DND-41 (cell line): ENCODE measurements at regions not wholly inside any gene's neighbourhood (a gene's known extent, or its start where the extent isn't known, plus 50 kb on each side); places are given as distances from the start of the nearest gene placed in this dataset.

Source experiments
- ATAC-seq: fragments of 200-7000 bp; cut with Tn5 transposase; 3 replicates; pipeline ENCODE4 v1.9.1; 2021; ENCODE audit warnings: low read depth; ENCODE audit not compliant: insufficient read depth
- DNase-seq: peaks from one replicate; pipeline ENCODE4 v3.0.0-alpha.2; 2020
- H2AFZ ChIP-seq: 2 replicates; pipeline ENCODE4 v1.6.0; 2012; ENCODE audit warnings: low read depth, low read length
- H3K27ac ChIP-seq: 2 replicates; pipeline ENCODE4 v1.5.1; 2012; ENCODE audit warnings: low read length, inconsistent platforms
- H3K27me3 ChIP-seq: fragments of 200-600 bp; sonication (generic); 2 replicates; pipeline ENCODE4 v1.6.0; 2012; ENCODE audit warnings: low read length, mild to moderate bottlenecking, inconsistent platforms; ENCODE audit not compliant: insufficient read depth, poor library complexity
- H3K36me3 ChIP-seq: 2 replicates; pipeline ENCODE4 v1.5.1; 2012; ENCODE audit warnings: low read length, inconsistent platforms; ENCODE audit not compliant: insufficient read depth
- H3K4me1 ChIP-seq: 2 replicates; pipeline ENCODE4 v1.5.1; 2012; ENCODE audit warnings: mild to moderate bottlenecking, low read length; ENCODE audit not compliant: insufficient read depth
- H3K4me2 ChIP-seq: 2 replicates; pipeline ENCODE4 v1.6.0; 2012; ENCODE audit warnings: mild to moderate bottlenecking, moderate library complexity, low read length, inconsistent platforms; ENCODE audit not compliant: insufficient read depth
- H3K4me3 ChIP-seq, 2 experiments: fragments of 200-600 bp in 1 of 2; shearing (Covaris generic) in 1 of 2; 2 replicates each; pipeline ENCODE4 v1.5.1; 2012 to 2016; ENCODE audit warnings: inconsistent platforms in 2 of 2, low read length in 2 of 2, mild to moderate bottlenecking in 2 of 2, low read depth in 1 of 2, moderate library complexity in 1 of 2
- H3K79me2 ChIP-seq: 2 replicates; pipeline ENCODE4 v1.6.0; 2012; ENCODE audit warnings: low read length, inconsistent platforms; ENCODE audit not compliant: insufficient read depth
- H3K9ac ChIP-seq: 2 replicates; pipeline ENCODE4 v1.6.0; 2012; ENCODE audit warnings: low read depth, mild to moderate bottlenecking, inconsistent platforms, low read length, moderate library complexity
- H3K9me3 ChIP-seq: 2 replicates; pipeline ENCODE4 v1.5.1; 2012; ENCODE audit warnings: low read length, moderate library complexity, mild to moderate bottlenecking, inconsistent platforms; ENCODE audit not compliant: insufficient read depth, severe bottlenecking
- H4K20me1 ChIP-seq: 2 replicates; pipeline ENCODE4 v1.6.0; 2012; ENCODE audit warnings: low read length; ENCODE audit not compliant: insufficient read depth
- EZH2 ChIP-seq: IDR thresholded peaks from 3 replicates; pipeline ENCODE4 v1.6.1; 2012; ENCODE audit warnings: borderline replicate concordance, low read depth, mild to moderate bottlenecking, moderate library complexity, low read length, inconsistent platforms; ENCODE audit not compliant: severe bottlenecking
- TF ChIP-seq, protein P1 (sequence below): IDR thresholded peaks from 2 replicates; pipeline ENCODE4 v1.5.1; 2012; ENCODE audit warnings: borderline replicate concordance, low read length, moderate library complexity, mild to moderate bottlenecking; ENCODE audit not compliant: poor library complexity, severe bottlenecking; ENCODE audit errors: extremely low read depth

DNA sequence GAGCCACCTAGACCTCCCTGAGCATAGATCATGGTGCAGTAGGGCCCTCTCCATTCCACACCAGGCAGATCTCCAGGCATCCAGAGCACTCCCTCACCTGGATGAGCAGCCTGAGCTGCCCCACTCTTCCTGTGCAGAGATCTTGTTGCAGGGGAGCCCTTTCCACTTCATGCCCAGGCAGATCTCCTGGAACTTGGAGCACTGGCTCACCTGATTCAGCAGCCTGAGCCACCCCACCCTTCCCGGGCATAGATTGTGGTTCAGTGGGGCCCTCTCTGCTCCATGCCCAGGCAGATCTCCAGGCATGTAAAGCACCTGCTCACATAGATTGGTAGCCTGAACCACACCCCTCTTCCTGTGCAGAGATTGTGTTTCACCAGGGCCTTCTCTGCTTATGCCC is 78.0 kb downstream of the SEC16B start:
- no peak overlapping the region for H2AFZ ChIP-seq
- no peaks in the 10 kb centered on the region for H3K27me3 ChIP-seq
- no peak overlapping the region for H3K4me3 ChIP-seq
- no peaks in the 10 kb centered on the region for H3K4me1 ChIP-seq
- H3K4me2 ChIP-seq: no peak overlapping the region
- no peak overlapping the region for H3K9ac ChIP-seq
- no peaks in the 10 kb centered on the region for H3K36me3 ChIP-seq
- H4K20me1 ChIP-seq: no peaks in the 10 kb centered on the region
- DNase-seq (no peak), ATAC-seq (no peak)
- H3K79me2 ChIP-seq: no peaks in the 10 kb centered on the region
- peaks cover 11% of the 10 kb centered on the region for H3K9me3 ChIP-seq
- H3K27ac ChIP-seq: no peak overlapping the region
- TF ChIP-seq EZH2: no peak
- TF ChIP-seq, protein P1, sequence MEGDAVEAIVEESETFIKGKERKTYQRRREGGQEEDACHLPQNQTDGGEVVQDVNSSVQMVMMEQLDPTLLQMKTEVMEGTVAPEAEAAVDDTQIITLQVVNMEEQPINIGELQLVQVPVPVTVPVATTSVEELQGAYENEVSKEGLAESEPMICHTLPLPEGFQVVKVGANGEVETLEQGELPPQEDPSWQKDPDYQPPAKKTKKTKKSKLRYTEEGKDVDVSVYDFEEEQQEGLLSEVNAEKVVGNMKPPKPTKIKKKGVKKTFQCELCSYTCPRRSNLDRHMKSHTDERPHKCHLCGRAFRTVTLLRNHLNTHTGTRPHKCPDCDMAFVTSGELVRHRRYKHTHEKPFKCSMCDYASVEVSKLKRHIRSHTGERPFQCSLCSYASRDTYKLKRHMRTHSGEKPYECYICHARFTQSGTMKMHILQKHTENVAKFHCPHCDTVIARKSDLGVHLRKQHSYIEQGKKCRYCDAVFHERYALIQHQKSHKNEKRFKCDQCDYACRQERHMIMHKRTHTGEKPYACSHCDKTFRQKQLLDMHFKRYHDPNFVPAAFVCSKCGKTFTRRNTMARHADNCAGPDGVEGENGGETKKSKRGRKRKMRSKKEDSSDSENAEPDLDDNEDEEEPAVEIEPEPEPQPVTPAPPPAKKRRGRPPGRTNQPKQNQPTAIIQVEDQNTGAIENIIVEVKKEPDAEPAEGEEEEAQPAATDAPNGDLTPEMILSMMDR: no peak

DNA sequence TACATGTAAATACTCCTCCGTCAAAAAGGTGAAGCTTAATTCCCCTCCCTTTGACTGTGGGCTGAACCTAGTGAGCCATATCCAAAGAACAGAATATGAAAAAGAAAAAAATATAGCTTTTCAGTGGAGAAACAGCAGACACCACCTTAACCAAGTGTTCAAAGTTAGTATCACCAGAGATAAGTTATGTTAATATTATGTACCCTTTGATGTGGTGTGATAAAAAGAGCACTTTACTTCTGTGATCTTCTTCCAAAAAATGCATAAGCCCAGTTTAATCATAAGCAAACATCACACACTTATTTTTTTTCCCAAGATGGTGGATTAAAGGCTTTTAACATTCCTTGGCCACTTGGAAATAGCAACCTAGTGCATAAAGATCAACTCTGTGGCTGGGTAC is 79.4 kb downstream of the SEC16B start:
- H3K27me3 ChIP-seq: no peaks in the 10 kb centered on the region
- no peak overlapping the region for H3K4me2 ChIP-seq
- no peak overlapping the region for H3K9ac ChIP-seq
- H3K4me1 ChIP-seq: no peaks in the 10 kb centered on the region
- ATAC-seq (no peak), DNase-seq (no peak)
- peaks cover 11% of the 10 kb centered on the region for H3K9me3 ChIP-seq
- H3K36me3 ChIP-seq: no peaks in the 10 kb centered on the region
- H2AFZ ChIP-seq: no peak overlapping the region
- H4K20me1 ChIP-seq: no peaks in the 10 kb centered on the region
- H3K4me3 ChIP-seq: no peak overlapping the region
- no peak for TF ChIP-seq EZH2
- H3K27ac ChIP-seq: no peak overlapping the region
- no peaks in the 10 kb centered on the region for H3K79me2 ChIP-seq

DNA sequence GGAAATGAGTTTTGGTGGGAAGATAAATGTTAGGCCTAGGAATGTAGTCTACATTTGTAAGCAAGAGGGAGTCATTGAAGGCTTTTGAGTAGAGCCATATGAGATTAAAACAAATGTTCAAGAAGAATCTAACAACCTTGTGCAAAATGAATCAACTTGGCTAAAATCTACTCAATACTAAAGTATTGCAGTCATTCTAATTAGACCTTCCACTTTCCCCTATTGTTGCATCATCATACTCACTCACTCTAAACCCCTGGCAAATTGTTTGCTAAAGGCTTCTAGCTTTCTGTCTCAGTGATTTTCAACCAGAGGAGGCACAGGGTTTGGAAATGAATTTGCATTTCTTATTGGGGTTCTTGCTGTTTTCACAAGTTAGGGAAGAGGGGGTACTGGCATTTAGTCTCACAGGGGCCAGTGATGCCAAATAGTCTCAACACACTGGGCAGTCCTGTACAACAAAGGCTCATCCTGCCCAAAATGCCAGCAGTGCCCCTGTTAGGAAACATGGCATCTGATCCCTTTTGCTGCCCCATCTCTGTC is 85.3 kb downstream of the SEC16B start:
- no peak overlapping the region for H3K4me2 ChIP-seq
- H4K20me1 ChIP-seq: no peaks in the 10 kb centered on the region

DNA sequence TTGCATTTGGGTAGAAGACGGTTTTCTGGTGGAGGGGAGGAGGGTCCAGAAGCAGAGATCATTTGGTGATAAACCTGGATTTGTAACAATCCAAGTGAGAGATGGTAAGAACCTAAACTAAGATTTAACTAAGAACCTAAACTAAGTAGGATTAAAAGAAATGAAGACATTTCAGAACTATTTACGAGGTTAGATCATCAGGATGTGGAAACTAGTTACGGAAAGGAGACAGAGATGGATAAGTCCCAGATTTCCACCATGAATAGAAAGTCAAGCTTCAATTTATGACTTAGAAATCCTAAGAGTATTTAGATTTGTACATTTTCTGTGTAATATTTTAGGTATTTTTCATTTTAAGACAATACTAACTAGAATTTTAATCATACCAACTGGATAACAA is 86.3 kb downstream of the SEC16B start:
- DNase-seq: no peak
- H3K36me3 ChIP-seq: no peaks in the 10 kb centered on the region
- H3K4me3 ChIP-seq: no peak overlapping the region
- no peaks in the 10 kb centered on the region for H3K4me1 ChIP-seq
- TF ChIP-seq EZH2: no peak
- TF ChIP-seq, protein P1: no peak
- no peak overlapping the region for H3K9ac ChIP-seq
- H3K27me3 ChIP-seq: no peaks in the 10 kb centered on the region
- no peak overlapping the region for H2AFZ ChIP-seq
- ATAC-seq: no peak
- no peaks in the 10 kb centered on the region for H3K79me2 ChIP-seq
- H3K9me3 ChIP-seq: no peaks in the 10 kb centered on the region
- H4K20me1 ChIP-seq: no peaks in the 10 kb centered on the region
- H3K27ac ChIP-seq: no peak overlapping the region
- no peak overlapping the region for H3K4me2 ChIP-seq

More for the DNA sequence above, 85.3 kb downstream of the SEC16B start:
- Histone ChIP-seq H2AFZ (no peak overlapping the region), H3K27ac (no peak overlapping the region), H3K27me3 (no peaks in the 10 kb centered on the region), H3K9me3 (no peaks in the 10 kb centered on the region), H3K36me3 (no peaks in the 10 kb centered on the region), H3K4me1 (no peaks in the 10 kb centered on the region), H3K9ac (no peak overlapping the region), H3K79me2 (no peaks in the 10 kb centered on the region), H3K4me3 (no peak overlapping the region)
- no peak for ATAC-seq
- TF ChIP-seq, protein P1: no peak
- no peak for TF ChIP-seq EZH2
- no peak for DNase-seq
